GM19238 (cell line): ENCODE measurements at regions not wholly inside any gene's neighbourhood (a gene's known extent, or its start where the extent isn't known, plus 50 kb on each side); places are given as distances from the start of the nearest gene placed in this dataset.
"Not testable (repeated sequence)": the region's sequence is repeated elsewhere in the genome, so short reads cannot be mapped to it uniquely, and the experiment has no call there.

ENCODE experiments used
- DNase-seq: peaks from one replicate; pipeline ENCODE4 v3.0.0; 2011; ENCODE audit warnings: low spot score; ENCODE audit not compliant: insufficient read length

- no peak for DNase-seq
Observed at GRCh38 chr5:36389245-36389644, 87.5 kb upstream of the RANBP3L start.

- no peak for DNase-seq
Observed at GRCh38 chr5:36390640-36391039, 88.9 kb upstream of the RANBP3L start.

- no peak for DNase-seq
Observed at GRCh38 chr5:36392186-36392585, 90.5 kb upstream of the RANBP3L start.

GRCh38 chr5:36392818-36393217 lies 91.1 kb upstream of the RANBP3L start:
- no peak for DNase-seq

- DNase-seq: no peak
Observed at GRCh38 chr5:36393656-36394428, 92.1 kb upstream of the RANBP3L start.

- no peak for DNase-seq
Observed at GRCh38 chr5:36395260-36395659, 93.6 kb upstream of the RANBP3L start.

- DNase-seq: not testable (repeated sequence)
Observed at GRCh38 chr5:36395947-36396346, 94.2 kb upstream of the RANBP3L start.

- DNase-seq: no peak
Observed at GRCh38 chr5:36396640-36397039, 94.9 kb upstream of the RANBP3L start.

GRCh38 chr5:36397901-36398536 lies 96.3 kb upstream of the RANBP3L start:
- no peak for DNase-seq

- DNase-seq: no peak
Observed at GRCh38 chr5:36402512-36402906, 100.8 kb upstream of the RANBP3L start.

- no peak for DNase-seq
Observed at GRCh38 chr5:36403632-36404311, 102.1 kb upstream of the RANBP3L start.

GRCh38 chr5:36406023-36406422 lies 104.3 kb upstream of the RANBP3L start:
- DNase-seq: no peak

GRCh38 chr5:36407396-36407795 lies 105.7 kb upstream of the RANBP3L start:
- no peak for DNase-seq

- not testable (repeated sequence) for DNase-seq
Observed at GRCh38 chr5:36409711-36410110, 108.0 kb upstream of the RANBP3L start.

- not testable (repeated sequence) for DNase-seq
Observed at GRCh38 chr5:36410672-36411071, 109.0 kb upstream of the RANBP3L start.

- DNase-seq: no peak
Observed at GRCh38 chr5:36414869-36415282, 113.2 kb upstream of the RANBP3L start.

GRCh38 chr5:36416605-36417004 lies 114.9 kb upstream of the RANBP3L start:
- DNase-seq: no peak

- no peak for DNase-seq
Observed at GRCh38 chr5:36417221-36417620, 115.5 kb upstream of the RANBP3L start.

GRCh38 chr5:36417668-36418067 lies 116.0 kb upstream of the RANBP3L start:
- DNase-seq: no peak

- DNase-seq: no peak
Observed at GRCh38 chr5:36418152-36418979, 116.7 kb upstream of the RANBP3L start.

GRCh38 chr5:36421256-36421655 lies 119.6 kb upstream of the RANBP3L start:
- DNase-seq: no peak

GRCh38 chr5:36422952-36423351 lies 121.2 kb upstream of the RANBP3L start:
- no peak for DNase-seq
